Neural crest cell (in vitro differentiated cells): ENCODE measurements at regions not wholly inside any gene's neighbourhood (a gene's known extent, or its start where the extent isn't known, plus 50 kb on each side); places are given as distances from the start of the nearest gene placed in this dataset.

Source experiments
- DNase-seq: peaks from one replicate; pipeline ENCODE4 v3.0.0; 2021; ENCODE audit warnings: low read depth, mixed read lengths, low spot score
- H3K27ac Mint-ChIP-seq: one replicate; pipeline ENCODE4 v1.8.0; 2021; ENCODE audit warnings: mild to moderate bottlenecking, mixed read lengths; ENCODE audit not compliant: unreplicated experiment
- H3K27me3 Mint-ChIP-seq: 2 replicates; pipeline ENCODE4 v1.8.0; 2021; ENCODE audit warnings: low read depth, mild to moderate bottlenecking, mixed read lengths
- H3K36me3 Mint-ChIP-seq: 2 replicates; pipeline ENCODE4 v1.8.0; 2021; ENCODE audit warnings: low read depth, mild to moderate bottlenecking, mixed read lengths
- H3K4me1 Mint-ChIP-seq: 2 replicates; pipeline ENCODE4 v1.8.0; 2021; ENCODE audit warnings: mixed read lengths
- H3K4me3 Mint-ChIP-seq: one replicate; pipeline ENCODE4 v1.8.0; 2021; ENCODE audit warnings: mild to moderate bottlenecking, mixed read lengths
- H3K9me3 Mint-ChIP-seq: 2 replicates; pipeline ENCODE4 v1.8.0; 2021; ENCODE audit warnings: mixed read lengths
- CTCF ChIP-seq: fragments of 200-600 bp; sonication (generic); conservative IDR thresholded peaks from 2 replicates; pipeline ENCODE4 v1.5.0; 2021; ENCODE audit warnings: antibody characterized with exemption, mild to moderate bottlenecking

GRCh38 chr3:137084586-137084985, 126.8 kb downstream of the IL20RB start:
- Mint-ChIP-seq H3K9me3 (peaks cover 3% of the 10 kb centered on the region), H3K27me3 (peaks cover 23% of the 10 kb centered on the region)
- DNase-seq = no peak

GRCh38 chr3:137097386-137097785, 139.6 kb downstream of the IL20RB start:
- no peak for TF ChIP-seq CTCF
- H3K27me3 Mint-ChIP-seq = peaks cover 19% of the 10 kb centered on the region
- no peak for DNase-seq
- H3K9me3 Mint-ChIP-seq = no peaks in the 10 kb centered on the region
- H3K27ac Mint-ChIP-seq = no peak overlapping the region
- no peaks in the 10 kb centered on the region for H3K36me3 Mint-ChIP-seq
- no peak overlapping the region for H3K4me3 Mint-ChIP-seq
- H3K4me1 Mint-ChIP-seq = no peaks in the 10 kb centered on the region

More at GRCh38 chr3:137084586-137084985, 126.8 kb downstream of the IL20RB start:
- no peaks in the 10 kb centered on the region for H3K4me1 Mint-ChIP-seq
- H3K36me3 Mint-ChIP-seq = no peaks in the 10 kb centered on the region
- H3K4me3 Mint-ChIP-seq = no peak overlapping the region
- no peak for TF ChIP-seq CTCF
- peak overlapping the region; percentile 21 for H3K27ac Mint-ChIP-seq

GRCh38 chr3:137097852-137098251, 140.1 kb downstream of the IL20RB start:
- Mint-ChIP-seq H3K4me3 (no peak overlapping the region), H3K27ac (no peak overlapping the region)

GRCh38 chr3:137099364-137100219, 141.8 kb downstream of the IL20RB start:
- peaks cover 16% of the 10 kb centered on the region for H3K27me3 Mint-ChIP-seq
- no peak for DNase-seq
- H3K36me3 Mint-ChIP-seq = no peaks in the 10 kb centered on the region
- H3K4me1 Mint-ChIP-seq = no peaks in the 10 kb centered on the region
- H3K27ac Mint-ChIP-seq = no peak overlapping the region
- no peak overlapping the region for H3K4me3 Mint-ChIP-seq
- no peak for TF ChIP-seq CTCF
- no peaks in the 10 kb centered on the region for H3K9me3 Mint-ChIP-seq

More at GRCh38 chr3:137097852-137098251, 140.1 kb downstream of the IL20RB start:
- H3K4me1 Mint-ChIP-seq = no peaks in the 10 kb centered on the region
- no peak for DNase-seq
- no peaks in the 10 kb centered on the region for H3K9me3 Mint-ChIP-seq
- no peak for TF ChIP-seq CTCF
- H3K36me3 Mint-ChIP-seq = no peaks in the 10 kb centered on the region
- H3K27me3 Mint-ChIP-seq = peaks cover 16% of the 10 kb centered on the region

- DNase-seq = no peak
- H3K4me3 Mint-ChIP-seq = no peak overlapping the region
- H3K4me1 Mint-ChIP-seq = no peaks in the 10 kb centered on the region
- TF ChIP-seq CTCF = no peak
- H3K9me3 Mint-ChIP-seq = no peaks in the 10 kb centered on the region
- H3K36me3 Mint-ChIP-seq = no peaks in the 10 kb centered on the region
- H3K27me3 Mint-ChIP-seq = peaks cover 16% of the 10 kb centered on the region
- no peak overlapping the region for H3K27ac Mint-ChIP-seq
Observed at GRCh38 chr3:137100326-137100725, 142.5 kb downstream of the IL20RB start.
